H1 (cell line): ENCODE measurements at regions not wholly inside any gene's neighbourhood (a gene's known extent, or its start where the extent isn't known, plus 50 kb on each side); places are given as distances from the start of the nearest gene placed in this dataset.

ENCODE experiments used
- CTCF ChIA-PET: fragments of 300-600 bp; sonication (Branson Sonifier 250); formaldehyde crosslinking; loops from one replicate; lab custom pipeline; 2021; ENCODE audit not compliant: partially characterized antibody; lab: Charles Lee
- POLR2A ChIA-PET: fragments of 300-600 bp; sonication (Branson Sonifier 250); formaldehyde crosslinking; loops from one replicate; lab custom pipeline; 2021; ENCODE audit warnings: inconsistent platforms; ENCODE audit not compliant: partially characterized antibody; lab: Charles Lee
- DNase-seq, 2 experiments: peaks; one replicate each; pipeline versions ENCODE4 v3.0.0 to v3.0.0-alpha.2; 2010 to 2022; ENCODE audit warnings: low spot score in 2 of 2, low read depth in 1 of 2, mixed read lengths in 1 of 2
- FAIRE-seq: peaks from 2 replicates; lab custom pipeline; 2011; peaks lifted over from hg19 to GRCh38; lab: Jason Lieb, UNC
- H2AFZ ChIP-seq: 2 replicates; pipeline ENCODE4 v1.8.1; 2012; ENCODE audit warnings: low read length, inconsistent platforms
- H2AK5ac ChIP-seq: 2 replicates; pipeline ENCODE4 v1.6.1; 2013; ENCODE audit warnings: low read depth, low read length
- H2BK120ac ChIP-seq: replicated peaks from 2 replicates; pipeline ENCODE3; 2013; ENCODE audit warnings: low read depth, low read length, inconsistent platforms
- H2BK12ac ChIP-seq: 2 replicates; pipeline ENCODE4 v1.6.1; 2013; ENCODE audit warnings: low read depth, low read length
- H2BK15ac ChIP-seq: 2 replicates; pipeline ENCODE4 v1.6.1; 2013; ENCODE audit warnings: low read length
- H2BK20ac ChIP-seq: 2 replicates; pipeline ENCODE4 v1.6.1; 2013; ENCODE audit warnings: low read length
- H2BK5ac ChIP-seq: 2 replicates; pipeline ENCODE4 v1.6.1; 2013; ENCODE audit warnings: low read depth, low read length
- H3K14ac ChIP-seq: 2 replicates; pipeline ENCODE4 v1.6.1; 2013; ENCODE audit warnings: inconsistent platforms; ENCODE audit not compliant: insufficient read length
- H3K18ac ChIP-seq: 2 replicates; pipeline ENCODE4 v1.6.1; 2013; ENCODE audit warnings: low read length; ENCODE audit errors: extremely low read depth
- H3K23ac ChIP-seq: 2 replicates; pipeline ENCODE4 v1.6.1; 2013; ENCODE audit warnings: inconsistent platforms; ENCODE audit not compliant: insufficient read length
- H3K23me2 ChIP-seq: 2 replicates; pipeline ENCODE4 v1.6.1; 2013; ENCODE audit warnings: low read depth, low read length
- H3K27ac ChIP-seq: 2 replicates; pipeline ENCODE4 v1.6.1; 2011; ENCODE audit warnings: low read depth, low read length, inconsistent platforms
- H3K27me3 ChIP-seq, 4 experiments: replicated peaks in 1 of 4; 1 replicate in 1 of 4; 2 replicates in 3 of 4; pipeline versions ENCODE4 v1.6.1 to v1.8.1; 2011 to 2013; ENCODE audit warnings: low read length in 3 of 4, mild to moderate bottlenecking in 3 of 4, inconsistent platforms in 2 of 4, mixed read lengths in 2 of 4, moderate library complexity in 1 of 4; ENCODE audit not compliant: control insufficient read depth in 3 of 4, insufficient read depth in 3 of 4; ENCODE audit errors: extremely low read depth in 1 of 4
- H3K36me3 ChIP-seq, 4 experiments: 2 replicates each; pipeline versions ENCODE4 v1.6.1 to v1.8.1; 2011 to 2013; ENCODE audit warnings: mild to moderate bottlenecking in 4 of 4, low read length in 3 of 4, moderate library complexity in 2 of 4, control low read depth in 1 of 4, inconsistent platforms in 1 of 4; ENCODE audit not compliant: insufficient read depth in 4 of 4, control insufficient read depth in 2 of 4
- H3K4ac ChIP-seq: replicated peaks from 2 replicates; pipeline ENCODE3; 2013; ENCODE audit warnings: low read length, low read depth, mixed read lengths, inconsistent platforms; ENCODE audit not compliant: insufficient read length
- H3K4me1 ChIP-seq, 4 experiments: replicated peaks in 1 of 4; 1 replicate in 1 of 4; 2 replicates in 3 of 4; pipeline versions ENCODE4 v1.6.1 to v1.8.1; 2011 to 2013; ENCODE audit warnings: low read length in 3 of 4, inconsistent platforms in 2 of 4, mixed read lengths in 1 of 4; ENCODE audit not compliant: insufficient read depth in 4 of 4, control insufficient read depth in 3 of 4
- H3K4me2 ChIP-seq, 2 experiments: 2 replicates each; pipeline versions ENCODE4 v1.6.1 to v1.8.1; 2011 to 2013; ENCODE audit warnings: low read depth in 2 of 2, low read length in 2 of 2, control low read depth in 1 of 2, inconsistent platforms in 1 of 2, mild to moderate bottlenecking in 1 of 2; ENCODE audit not compliant: insufficient read depth in 1 of 2
- H3K4me3 ChIP-seq, 4 experiments: fragments of 200-600, 300-600 bp in 1 of 4; sonication (generic), shearing (Covaris generic), sonication (Bioruptor Twin) in 1 of 4; 2 replicates each; pipeline versions ENCODE4 v1.5.1 to v1.8.1; 2011 to 2016; ENCODE audit warnings: low read length in 4 of 4, low read depth in 3 of 4, control low read depth in 2 of 4, inconsistent platforms in 2 of 4, mild to moderate bottlenecking in 2 of 4, mixed read lengths in 1 of 4, moderate library complexity in 1 of 4; ENCODE audit not compliant: insufficient read depth in 2 of 4; ENCODE audit errors: extremely low read depth in 1 of 4
- H3K56ac ChIP-seq: replicated peaks from 2 replicates; pipeline ENCODE3; 2013; ENCODE audit warnings: low read depth, mild to moderate bottlenecking, mixed read lengths, low read length, inconsistent platforms; ENCODE audit not compliant: insufficient read length
- H3K79me1 ChIP-seq: 2 replicates; pipeline ENCODE4 v1.6.1; 2013; ENCODE audit warnings: low read depth, low read length, control low read depth
- H3K79me2 ChIP-seq, 2 experiments: 2 replicates each; pipeline versions ENCODE4 v1.6.1 to v1.8.1; 2012 to 2013; ENCODE audit warnings: low read length in 2 of 2, mild to moderate bottlenecking in 2 of 2, inconsistent platforms in 1 of 2; ENCODE audit not compliant: insufficient read depth in 2 of 2, control insufficient read depth in 1 of 2
- H3K9ac ChIP-seq, 4 experiments: replicated peaks in 1 of 4; 1 replicate in 1 of 4; 2 replicates in 3 of 4; pipeline versions ENCODE4 v1.6.1 to v1.8.1; 2011 to 2013; ENCODE audit warnings: low read depth in 3 of 4, low read length in 3 of 4, control low read depth in 2 of 4, mild to moderate bottlenecking in 2 of 4, moderate library complexity in 2 of 4, inconsistent platforms in 1 of 4; ENCODE audit errors: extremely low read depth in 1 of 4
- H3K9me3 ChIP-seq, 2 experiments: 2 replicates each; pipeline versions ENCODE4 v1.6.1 to v1.8.1; 2012 to 2013; ENCODE audit warnings: mild to moderate bottlenecking in 2 of 2, moderate library complexity in 2 of 2, control low read depth in 1 of 2, inconsistent platforms in 1 of 2, low read depth in 1 of 2, low read length in 1 of 2, mixed read lengths in 1 of 2; ENCODE audit not compliant: insufficient read depth in 2 of 2
- H4K20me1 ChIP-seq, 2 experiments: replicated peaks in 1 of 2; 2 replicates each; pipeline versions ENCODE3 to v1.8.1; 2011 to 2013; ENCODE audit warnings: inconsistent platforms in 2 of 2, low read length in 2 of 2, mild to moderate bottlenecking in 1 of 2; ENCODE audit not compliant: insufficient read depth in 2 of 2, control insufficient read depth in 1 of 2
- H4K5ac ChIP-seq: 2 replicates; pipeline ENCODE4 v1.6.1; 2013; ENCODE audit warnings: low read length, low read depth, mixed read lengths, inconsistent platforms; ENCODE audit not compliant: insufficient read length
- H4K8ac ChIP-seq: 2 replicates; pipeline ENCODE4 v1.8.0; 2013; ENCODE audit warnings: mild to moderate bottlenecking, moderate library complexity, low read length, inconsistent platforms; ENCODE audit not compliant: insufficient read depth; ENCODE audit errors: extremely low read depth
- H4K91ac ChIP-seq: replicated peaks from 2 replicates; pipeline ENCODE3; 2013; ENCODE audit warnings: low read length, mixed read lengths, inconsistent platforms; ENCODE audit not compliant: insufficient read length
- BCL11A ChIP-seq, 2 experiments: IDR thresholded peaks; one replicate each; pipeline ENCODE4 v1.6.1; 2011; ENCODE audit warnings: low read depth in 2 of 2, low read length in 2 of 2, mild to moderate bottlenecking in 2 of 2
- CBX5 ChIP-seq: fragments of 300-800, 300-1000 bp; sonication (generic); IDR thresholded peaks from 2 replicates; pipeline ENCODE4 v1.7.1; 2016; ENCODE audit warnings: antibody characterized with exemption, low read length, low read depth
- POLR2AphosphoS5 ChIP-seq: IDR thresholded peaks from 2 replicates; pipeline ENCODE4 v1.6.1; 2011; ENCODE audit warnings: low read depth, low read length
- RAD21 ChIP-seq, 2 experiments: IDR thresholded peaks in 1 of 2; conservative IDR thresholded peaks in 1 of 2; 2 replicates each; pipeline ENCODE4 v1.6.1; 2011; ENCODE audit warnings: low read depth in 2 of 2, low read length in 2 of 2, improper control_type of control experiment in 1 of 2, inconsistent platforms in 1 of 2, mild to moderate bottlenecking in 1 of 2, moderate library complexity in 1 of 2
- RBBP5 ChIP-seq: IDR thresholded peaks from 2 replicates; pipeline ENCODE4 v1.7.1; 2012; ENCODE audit warnings: low read depth, mild to moderate bottlenecking, inconsistent platforms, low read length, moderate library complexity, borderline replicate concordance
- SRF ChIP-seq: IDR thresholded peaks from 2 replicates; pipeline ENCODE4 v1.6.1; 2011; ENCODE audit warnings: mild to moderate bottlenecking, low read depth, low read length, moderate library complexity
- SUZ12 ChIP-seq: fragments of 200-600 bp; sonication (generic); IDR thresholded peaks from 2 replicates; pipeline ENCODE4 v1.6.1; 2012; ENCODE audit warnings: mild to moderate bottlenecking, inconsistent platforms, low read length, moderate library complexity, mixed read lengths
- TAF1 ChIP-seq: IDR thresholded peaks from 2 replicates; pipeline ENCODE4 v1.6.1; 2011; ENCODE audit warnings: mild to moderate bottlenecking, low read depth, low read length
- USF2 ChIP-seq: IDR thresholded peaks from 2 replicates; pipeline ENCODE4 v1.6.1; 2011; ENCODE audit warnings: low read length, improper control_type of control experiment
- YY1 ChIP-seq: IDR thresholded peaks from 2 replicates; pipeline ENCODE4 v1.6.1; 2011; ENCODE audit warnings: low read depth, mild to moderate bottlenecking, low read length
- WGBS, 2 experiments: shearing (Covaris generic) in 1 of 2; methylation state at CpG; one replicate each; pipeline versions ENCODE4 v1.1.6 to v1.1.7; 2013 to 2015; ENCODE audit warnings: low lambda C conversion rate in 2 of 2, mixed read lengths in 2 of 2, inconsistent platforms in 1 of 2, low coverage in 1 of 2, missing lambda C conversion rate in 1 of 2; ENCODE audit not compliant: insufficient replicate concordance in 2 of 2, insufficient coverage in 1 of 2, insufficient read length in 1 of 2; ENCODE audit errors: extremely low coverage in 1 of 2, missing lambda C conversion rate in 1 of 2; 5-methylcytosine and 5-hydroxymethylcytosine counted together
- TF ChIP-seq, protein P1 (sequence below): IDR thresholded peaks from 2 replicates; pipeline ENCODE4 v1.6.1; 2012; ENCODE audit warnings: low read length, inconsistent platforms

DNA sequence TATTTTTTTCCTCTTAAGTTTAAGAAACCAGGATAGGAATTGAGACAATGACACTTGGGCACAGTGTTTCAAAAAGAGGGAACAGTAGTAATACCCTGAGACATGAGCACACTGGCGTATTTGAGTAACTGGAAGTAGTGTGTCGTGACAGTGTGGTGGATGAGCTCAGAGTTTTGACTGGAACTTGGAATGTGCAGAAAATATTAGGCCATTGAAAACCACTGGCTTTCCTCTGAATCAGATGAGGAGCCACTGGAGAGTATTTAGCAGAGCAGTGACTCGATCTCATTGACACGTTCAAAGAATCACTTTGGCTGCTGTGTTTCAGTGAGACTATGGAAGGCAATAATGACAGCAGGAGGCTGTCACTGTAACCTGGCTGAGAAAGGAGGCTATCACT is 1531.2 kb downstream of the STIM2 start:
- H3K4me2 ChIP-seq, result no peak overlapping the region
- H3K4me1 ChIP-seq, result no peaks in the 10 kb centered on the region
- no peak overlapping the region for H4K5ac ChIP-seq
- no peak overlapping the region for H4K8ac ChIP-seq
- H3K27ac ChIP-seq, result no peak overlapping the region
- FAIRE-seq, result no peak
- no peak overlapping the region for H3K4me3 ChIP-seq
- H2AFZ ChIP-seq, result no peak overlapping the region; the same call in 1 of the 2 replicates
- no peak overlapping the region for H2BK15ac ChIP-seq
- no peak overlapping the region for H3K9ac ChIP-seq
- H3K36me3 ChIP-seq, result no peaks in the 10 kb centered on the region
- WGBS, 2 experiments, result 75% methylated on average over 4 of the region's 4 CpGs; no CpG with 5 or more reads in 1 of the 2 experiments
- no peak overlapping the region for H3K4ac ChIP-seq
- peaks cover 0 to 1% (median 0%) of the 10 kb centered on the region in 4 experiments; a peak in 1 of 7 replicates for H3K27me3 ChIP-seq
- ChIA-PET CTCF (interaction anchor here (0.6 kb wide), 3 partner anchors 57 to 523 kb away, joined by 3 to 4 read pairs (median 4); no protein-coding TSS in a partner anchor), POLR2A (interaction anchor here (0.7 kb wide), 1 partner anchor 542 kb away, joined by 3 read pairs; no protein-coding TSS in a partner anchor)
- DNase-seq, result no peak
- H4K20me1 ChIP-seq, result no peaks in the 10 kb centered on the region
- no peak overlapping the region for H2BK120ac ChIP-seq
- no peak overlapping the region for H3K23ac ChIP-seq
- H2AK5ac ChIP-seq, result no peak overlapping the region
- no peaks in the 10 kb centered on the region for H3K79me2 ChIP-seq
- H3K9me3 ChIP-seq, result no peaks in the 10 kb centered on the region
- H3K56ac ChIP-seq, result no peak overlapping the region
- no peaks in the 10 kb centered on the region for H3K23me2 ChIP-seq
- H2BK20ac ChIP-seq, result no peak overlapping the region
- no peak overlapping the region for H3K18ac ChIP-seq
- H2BK5ac ChIP-seq, result no peak overlapping the region
- H2BK12ac ChIP-seq, result no peak overlapping the region
- no peaks in the 10 kb centered on the region for H3K79me1 ChIP-seq
- H3K14ac ChIP-seq, result no peak overlapping the region
- H4K91ac ChIP-seq, result no peak overlapping the region
- TF ChIP-seq BCL11A (IDR thresholded peaks at IDR 0.05; ENCODE audit: low read depth in 2 of 2, low read length in 2 of 2), result no peak
- TF ChIP-seq POLR2AphosphoS5, result no peak
- no peak for TF ChIP-seq CBX5
- TF ChIP-seq SUZ12, result no peak
- no peak for TF ChIP-seq SRF
- TF ChIP-seq YY1, result no peak
- TF ChIP-seq RBBP5, result no peak
- no peak for TF ChIP-seq USF2
- no peak for TF ChIP-seq RAD21 (IDR thresholded peaks at IDR 0.05 in 1 of 2, conservative IDR thresholded peaks at IDR 0.05 in 1 of 2; ENCODE audit: low read depth in 2 of 2, low read length in 2 of 2)
- TF ChIP-seq TAF1, result no peak
- TF ChIP-seq, protein P1, sequence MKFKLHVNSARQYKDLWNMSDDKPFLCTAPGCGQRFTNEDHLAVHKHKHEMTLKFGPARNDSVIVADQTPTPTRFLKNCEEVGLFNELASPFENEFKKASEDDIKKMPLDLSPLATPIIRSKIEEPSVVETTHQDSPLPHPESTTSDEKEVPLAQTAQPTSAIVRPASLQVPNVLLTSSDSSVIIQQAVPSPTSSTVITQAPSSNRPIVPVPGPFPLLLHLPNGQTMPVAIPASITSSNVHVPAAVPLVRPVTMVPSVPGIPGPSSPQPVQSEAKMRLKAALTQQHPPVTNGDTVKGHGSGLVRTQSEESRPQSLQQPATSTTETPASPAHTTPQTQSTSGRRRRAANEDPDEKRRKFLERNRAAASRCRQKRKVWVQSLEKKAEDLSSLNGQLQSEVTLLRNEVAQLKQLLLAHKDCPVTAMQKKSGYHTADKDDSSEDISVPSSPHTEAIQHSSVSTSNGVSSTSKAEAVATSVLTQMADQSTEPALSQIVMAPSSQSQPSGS, result no peak
